Fibroblast of lung (primary cell): ENCODE measurements at regions not wholly inside any gene's neighbourhood (a gene's known extent, or its start where the extent isn't known, plus 50 kb on each side); places are given as distances from the start of the nearest gene placed in this dataset.
"Not testable (repeated sequence)": the region's sequence is repeated elsewhere in the genome, so short reads cannot be mapped to it uniquely, and the experiment has no call there.

Experiments used
- DNase-seq, 2 donors: peaks; one replicate each; pipeline versions ENCODE4 v3.0.0 to v3.0.0-alpha.2; 2010; ENCODE audit warnings: low read depth in 2 of 2
- H2AFZ ChIP-seq: 2 replicates; pipeline ENCODE4 v1.5.1; 2012; ENCODE audit warnings: low read length, control low read depth, inconsistent platforms
- H3K27ac ChIP-seq: 2 replicates; pipeline ENCODE4 v1.5.1; 2011; ENCODE audit warnings: low read length, control low read depth; ENCODE audit not compliant: insufficient read depth
- H3K27me3 ChIP-seq: 2 replicates; pipeline ENCODE4 v1.5.1; 2011; ENCODE audit warnings: mild to moderate bottlenecking, low read length; ENCODE audit not compliant: control insufficient read depth, insufficient read depth
- H3K36me3 ChIP-seq: 2 replicates; pipeline ENCODE4 v1.5.1; 2011; ENCODE audit warnings: low read length; ENCODE audit not compliant: control insufficient read depth, insufficient read depth
- H3K4me1 ChIP-seq: 2 replicates; pipeline ENCODE4 v1.5.1; 2011; ENCODE audit warnings: low read length; ENCODE audit not compliant: control insufficient read depth, insufficient read depth; ENCODE audit errors: extremely low read depth
- H3K4me2 ChIP-seq: 2 replicates; pipeline ENCODE4 v1.5.1; 2011; ENCODE audit warnings: low read length, control low read depth; ENCODE audit not compliant: insufficient read depth; ENCODE audit errors: extremely low read depth
- H3K4me3 ChIP-seq, 4 experiments: fragments of 200-600 bp in 1 of 4; sonication (generic) in 1 of 4; replicated peaks in 1 of 4; 2 replicates each; pipeline ENCODE4 v1.5.1; 2011 to 2016; ENCODE audit warnings: low read length in 4 of 4, low read depth in 3 of 4, mild to moderate bottlenecking in 3 of 4, control low read depth in 2 of 4, inconsistent platforms in 1 of 4, mixed read lengths in 1 of 4; ENCODE audit not compliant: insufficient read depth in 1 of 4; ENCODE audit errors: control extremely low read depth in 1 of 4
- H3K79me2 ChIP-seq: 2 replicates; pipeline ENCODE4 v1.5.1; 2012; ENCODE audit warnings: mild to moderate bottlenecking, low read length, inconsistent platforms; ENCODE audit not compliant: control insufficient read depth, insufficient read depth
- H3K9ac ChIP-seq: 2 replicates; pipeline ENCODE4 v1.5.1; 2011; ENCODE audit warnings: mild to moderate bottlenecking, low read length, control low read depth; ENCODE audit not compliant: insufficient read depth
- H3K9me3 ChIP-seq: 2 replicates; pipeline ENCODE4 v1.5.1; 2012; ENCODE audit warnings: low read depth, low read length; ENCODE audit not compliant: control insufficient read depth, insufficient read depth
- H4K20me1 ChIP-seq: 2 replicates; pipeline ENCODE4 v1.5.1; 2011; ENCODE audit warnings: low read length; ENCODE audit not compliant: control insufficient read depth, insufficient read depth; ENCODE audit errors: extremely low read depth

- not testable (repeated sequence) for H3K27me3 ChIP-seq, H3K79me2 ChIP-seq, H3K36me3 ChIP-seq, H3K4me2 ChIP-seq, H3K4me3 ChIP-seq, DNase-seq, H3K27ac ChIP-seq, H3K9ac ChIP-seq, H3K4me1 ChIP-seq, H3K9me3 ChIP-seq, H4K20me1 ChIP-seq, H2AFZ ChIP-seq
These were observed 178.2 kb downstream of the LMLN start for GRCh38 chr3:198138205-198138604.

GRCh38 chr3:198139037-198139436 is 179.0 kb downstream of the LMLN start:
- not testable (repeated sequence) for H3K4me3 ChIP-seq, H3K4me2 ChIP-seq, H3K27me3 ChIP-seq, H3K9me3 ChIP-seq, H3K36me3 ChIP-seq, H3K79me2 ChIP-seq, H3K9ac ChIP-seq, DNase-seq, H3K4me1 ChIP-seq, H2AFZ ChIP-seq, H4K20me1 ChIP-seq, H3K27ac ChIP-seq

- not testable (repeated sequence) for H3K79me2 ChIP-seq, DNase-seq, H3K4me1 ChIP-seq, H3K27me3 ChIP-seq, H3K9ac ChIP-seq, H3K4me2 ChIP-seq, H4K20me1 ChIP-seq, H3K27ac ChIP-seq, H3K9me3 ChIP-seq, H3K4me3 ChIP-seq, H3K36me3 ChIP-seq, H2AFZ ChIP-seq
These were observed 179.6 kb downstream of the LMLN start for GRCh38 chr3:198139513-198140167.

GRCh38 chr3:198143300-198144137 is 183.5 kb downstream of the LMLN start:
- not testable (repeated sequence) for H3K4me3 ChIP-seq, H3K36me3 ChIP-seq, H3K4me1 ChIP-seq, H4K20me1 ChIP-seq, H3K9ac ChIP-seq, H2AFZ ChIP-seq, H3K27ac ChIP-seq, H3K79me2 ChIP-seq, H3K9me3 ChIP-seq, H3K4me2 ChIP-seq, H3K27me3 ChIP-seq
- peak in 1 of 2 donors; percentile 17 for DNase-seq

GRCh38 chr3:198145231-198145784 is 185.3 kb downstream of the LMLN start:
- H3K27me3 ChIP-seq, H3K9me3 ChIP-seq, H3K4me2 ChIP-seq, H4K20me1 ChIP-seq, H3K4me1 ChIP-seq, H3K9ac ChIP-seq, H3K4me3 ChIP-seq, H3K79me2 ChIP-seq, H3K36me3 ChIP-seq, H3K27ac ChIP-seq, H2AFZ ChIP-seq: not testable (repeated sequence)
- peak; percentile 47 to 71 for DNase-seq

- not testable (repeated sequence) for H4K20me1 ChIP-seq, H3K36me3 ChIP-seq, H3K9ac ChIP-seq, H3K79me2 ChIP-seq, H2AFZ ChIP-seq, H3K4me2 ChIP-seq, H3K27me3 ChIP-seq, H3K4me3 ChIP-seq, H3K4me1 ChIP-seq, H3K9me3 ChIP-seq, H3K27ac ChIP-seq
- peak; percentile 17 to 43 for DNase-seq
These were observed 186.1 kb downstream of the LMLN start for GRCh38 chr3:198146070-198146469.
